Activated CD8-positive, alpha-beta T cell treated with anti-CD3 and anti-CD28 coated beads for 36 hours (primary cell): ENCODE measurements at regions not wholly inside any gene's neighbourhood (a gene's known extent, or its start where the extent isn't known, plus 50 kb on each side); places are given as distances from the start of the nearest gene placed in this dataset.

Experiments used
- ATAC-seq: fragments of 200-7000 bp; cut with Tn5 transposase; one replicate; pipeline ENCODE4 v1.10.0; 2021; ENCODE audit warnings: mild to moderate bottlenecking, moderate library complexity
- CTCF ChIA-PET: fragments of 350-600 bp; sonication (Branson Sonifier 250); formaldehyde crosslinking; loops from one replicate; lab custom pipeline; 2021; ENCODE audit warnings: antibody characterized with exemption; lab: Charles Lee
- POLR2A ChIA-PET: fragments of 350-600 bp; sonication (Branson Sonifier 250); formaldehyde crosslinking; loops from one replicate; lab custom pipeline; 2021; ENCODE audit warnings: antibody characterized with exemption; lab: Charles Lee
- DNase-seq: peaks from one replicate; pipeline ENCODE4 v3.0.0-alpha.2; 2020
- H3K27ac Mint-ChIP-seq: one replicate; pipeline ENCODE4 v1.8.0; 2021; ENCODE audit warnings: mild to moderate bottlenecking, mixed read lengths
- H3K27me3 Mint-ChIP-seq: one replicate; pipeline ENCODE4 v1.8.0; 2021; ENCODE audit warnings: mixed read lengths
- H3K36me3 Mint-ChIP-seq: one replicate; pipeline ENCODE4 v1.8.0; 2021; ENCODE audit warnings: low read depth, mixed read lengths
- H3K4me1 Mint-ChIP-seq: one replicate; pipeline ENCODE4 v1.8.0; 2021; ENCODE audit warnings: low read depth, mixed read lengths
- H3K4me3 Mint-ChIP-seq: one replicate; pipeline ENCODE4 v1.8.0; 2021; ENCODE audit warnings: mild to moderate bottlenecking, moderate library complexity, mixed read lengths
- H3K9me3 Mint-ChIP-seq: one replicate; pipeline ENCODE4 v1.8.0; 2021; ENCODE audit warnings: mixed read lengths
- intact Hi-C: fragments of 100-400 bp; cut with micrococcal nuclease; formaldehyde crosslinking; loops from one replicate; pipeline ENCODE4 v1.10.0; 2022
- TF ChIP-seq, protein P1 (sequence below): fragments of 200-600 bp; IDR thresholded peaks from one replicate; pipeline ENCODE4 v1.8.0; 2022; ENCODE audit warnings: antibody characterized with exemption, mild to moderate bottlenecking

DNA sequence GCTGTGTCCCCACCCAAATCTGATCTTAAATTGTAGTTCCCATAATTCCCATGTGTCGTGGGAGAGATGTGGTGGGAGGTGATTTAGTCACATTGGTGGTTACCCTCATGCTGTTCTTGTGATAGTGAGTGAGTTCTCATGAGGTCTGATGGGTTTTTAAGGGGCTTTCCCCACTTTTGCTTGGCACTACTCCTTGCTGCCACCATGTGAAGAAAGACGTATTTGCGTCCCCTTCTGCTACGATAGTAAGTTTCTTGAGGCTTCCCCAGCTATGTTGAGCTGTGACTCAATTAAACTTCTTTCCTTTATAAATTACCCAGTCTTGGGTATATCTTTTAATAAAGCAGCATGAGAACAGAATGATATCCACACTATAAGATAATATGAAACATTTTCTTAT lies 1023.4 kb downstream of the TLE4 start:
- DNase-seq (no peak), ATAC-seq (no peak)
- Mint-ChIP-seq H3K36me3 (no peaks in the 10 kb centered on the region), H3K27ac (no peak overlapping the region), H3K9me3 (peaks cover 2% of the 10 kb centered on the region), H3K4me1 (no peaks in the 10 kb centered on the region), H3K27me3 (no peaks in the 10 kb centered on the region), H3K4me3 (no peak overlapping the region)
- CTCF ChIA-PET, result no interaction called here
- POLR2A ChIA-PET, result no interaction called here
- intact Hi-C loops, result no loop called here
- TF ChIP-seq, protein P1, sequence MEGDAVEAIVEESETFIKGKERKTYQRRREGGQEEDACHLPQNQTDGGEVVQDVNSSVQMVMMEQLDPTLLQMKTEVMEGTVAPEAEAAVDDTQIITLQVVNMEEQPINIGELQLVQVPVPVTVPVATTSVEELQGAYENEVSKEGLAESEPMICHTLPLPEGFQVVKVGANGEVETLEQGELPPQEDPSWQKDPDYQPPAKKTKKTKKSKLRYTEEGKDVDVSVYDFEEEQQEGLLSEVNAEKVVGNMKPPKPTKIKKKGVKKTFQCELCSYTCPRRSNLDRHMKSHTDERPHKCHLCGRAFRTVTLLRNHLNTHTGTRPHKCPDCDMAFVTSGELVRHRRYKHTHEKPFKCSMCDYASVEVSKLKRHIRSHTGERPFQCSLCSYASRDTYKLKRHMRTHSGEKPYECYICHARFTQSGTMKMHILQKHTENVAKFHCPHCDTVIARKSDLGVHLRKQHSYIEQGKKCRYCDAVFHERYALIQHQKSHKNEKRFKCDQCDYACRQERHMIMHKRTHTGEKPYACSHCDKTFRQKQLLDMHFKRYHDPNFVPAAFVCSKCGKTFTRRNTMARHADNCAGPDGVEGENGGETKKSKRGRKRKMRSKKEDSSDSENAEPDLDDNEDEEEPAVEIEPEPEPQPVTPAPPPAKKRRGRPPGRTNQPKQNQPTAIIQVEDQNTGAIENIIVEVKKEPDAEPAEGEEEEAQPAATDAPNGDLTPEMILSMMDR, result no peak

DNA sequence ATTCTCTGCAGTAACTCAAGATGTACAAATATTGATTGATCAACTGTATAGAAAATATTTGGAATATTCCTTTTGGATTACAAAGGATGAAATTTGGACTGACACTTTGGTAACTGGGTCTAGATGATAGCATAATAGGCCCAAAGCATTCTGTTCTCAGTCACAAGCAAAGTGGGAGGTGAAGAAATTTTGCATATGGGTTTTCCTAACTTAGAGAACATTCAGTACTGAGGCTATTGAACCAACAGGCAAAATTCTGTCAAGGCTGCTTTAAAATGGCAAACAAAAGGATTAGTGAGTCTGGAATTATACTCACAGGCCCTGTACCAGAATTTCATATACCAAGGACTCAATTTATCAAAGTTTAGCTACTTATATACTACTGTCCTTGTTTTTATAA lies 1020.6 kb downstream of the TLE4 start:
- Mint-ChIP-seq H3K27me3 (no peaks in the 10 kb centered on the region), H3K9me3 (no peaks in the 10 kb centered on the region), H3K27ac (no peak overlapping the region), H3K4me1 (no peaks in the 10 kb centered on the region), H3K4me3 (no peak overlapping the region), H3K36me3 (no peaks in the 10 kb centered on the region)
- no peak for DNase-seq
- intact Hi-C loops, result no loop called here
- no peak for ATAC-seq
- ChIA-PET POLR2A (no interaction called here), CTCF (no interaction called here)
- TF ChIP-seq, protein P1, result no peak

DNA sequence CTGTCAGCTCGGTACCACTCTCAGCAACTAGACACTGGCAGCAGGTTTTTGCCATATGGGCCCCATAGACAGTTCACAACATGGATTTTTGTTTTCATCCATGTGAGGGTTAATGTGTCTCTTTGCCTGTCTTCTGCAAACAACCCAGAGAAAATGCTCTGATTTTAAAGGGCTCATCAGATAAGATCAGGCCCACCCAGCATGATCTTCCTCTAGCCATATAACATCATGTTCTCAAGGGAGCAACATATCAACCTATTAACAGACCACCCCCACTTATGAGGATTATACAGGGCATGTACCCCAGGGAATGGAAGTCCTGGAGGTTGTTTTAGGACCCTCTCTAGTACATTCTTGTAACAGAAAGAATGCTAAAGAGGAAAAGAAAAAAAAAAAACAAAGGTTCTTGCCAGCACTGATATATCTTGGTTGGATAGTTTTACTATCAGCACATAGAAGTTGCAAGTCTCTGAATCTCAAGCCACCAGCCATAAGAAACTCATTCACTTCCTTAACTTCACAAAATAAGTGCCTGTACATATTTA lies 1015.1 kb downstream of the TLE4 start:
- H3K27ac Mint-ChIP-seq, result no peak overlapping the region
- ChIA-PET CTCF (no interaction called here), POLR2A (no interaction called here)
- H3K9me3 Mint-ChIP-seq, result no peaks in the 10 kb centered on the region
- no peaks in the 10 kb centered on the region for H3K27me3 Mint-ChIP-seq
- DNase-seq (no peak), ATAC-seq (no peak)
- no peaks in the 10 kb centered on the region for H3K36me3 Mint-ChIP-seq
- no peaks in the 10 kb centered on the region for H3K4me1 Mint-ChIP-seq
- TF ChIP-seq, protein P1, result no peak
- intact Hi-C loops, result no loop called here
- H3K4me3 Mint-ChIP-seq, result no peak overlapping the region

DNA sequence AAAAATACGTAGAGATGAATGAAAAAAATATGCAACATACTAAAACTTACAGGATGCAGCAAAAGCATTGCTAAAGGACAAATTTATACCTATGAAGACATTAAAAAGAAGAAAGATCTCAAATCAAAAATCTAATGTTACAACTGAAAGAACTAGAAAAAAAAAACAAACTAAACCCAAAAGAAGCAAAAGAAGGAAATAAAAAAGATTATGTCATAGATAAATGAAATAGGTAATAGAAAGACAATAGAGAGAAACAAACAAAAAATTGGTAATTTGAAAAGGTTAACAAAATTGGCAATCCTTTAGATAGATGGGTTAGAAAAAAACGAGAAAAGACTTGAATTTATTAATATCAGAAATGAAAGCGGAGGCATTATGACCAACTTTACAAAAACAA lies 1000.2 kb downstream of the TLE4 start:
- Mint-ChIP-seq H3K4me3 (no peak overlapping the region), H3K27ac (no peak overlapping the region), H3K36me3 (no peaks in the 10 kb centered on the region), H3K9me3 (peaks cover 34% of the 10 kb centered on the region), H3K4me1 (no peaks in the 10 kb centered on the region), H3K27me3 (no peaks in the 10 kb centered on the region)
- ChIA-PET POLR2A (no interaction called here), CTCF (no interaction called here)
- DNase-seq, result no peak
- no peak for ATAC-seq
- TF ChIP-seq, protein P1, result no peak
- intact Hi-C loops, result no loop called here

DNA sequence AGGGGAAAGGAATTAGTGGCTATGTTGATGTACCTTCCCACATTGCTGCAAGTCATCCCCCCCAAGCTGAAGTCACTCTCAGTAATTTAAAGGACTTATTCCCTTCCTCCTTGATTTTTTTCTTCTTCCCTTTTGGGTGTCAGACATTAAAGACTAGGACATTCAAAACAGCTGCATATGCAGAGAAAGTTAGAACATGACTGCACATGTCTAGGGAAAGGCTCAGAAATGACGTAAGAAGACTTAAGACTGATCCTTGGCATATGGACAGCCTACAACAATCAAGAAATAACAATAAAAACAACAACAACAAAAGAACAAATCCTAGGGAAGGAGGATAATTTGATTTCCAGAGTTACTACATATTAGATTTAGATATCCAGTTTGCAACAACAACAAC lies 997.5 kb downstream of the TLE4 start:
- TF ChIP-seq, protein P1, result no peak
- H3K9me3 Mint-ChIP-seq, result peaks cover 28% of the 10 kb centered on the region
- H3K27me3 Mint-ChIP-seq, result no peaks in the 10 kb centered on the region
- H3K27ac Mint-ChIP-seq, result no peak overlapping the region
- DNase-seq (no peak), ATAC-seq (no peak)
- no peak overlapping the region for H3K4me3 Mint-ChIP-seq
- H3K36me3 Mint-ChIP-seq, result no peaks in the 10 kb centered on the region
- intact Hi-C loops, result no loop called here
- ChIA-PET CTCF (no interaction called here), POLR2A (no interaction called here)
- H3K4me1 Mint-ChIP-seq, result no peaks in the 10 kb centered on the region
